ENCODE measurements at regions not wholly inside any gene's neighbourhood (a gene's known extent, or its start where the extent isn't known, plus 50 kb on each side); places are given as distances from the start of the nearest gene placed in this dataset.

DNA sequence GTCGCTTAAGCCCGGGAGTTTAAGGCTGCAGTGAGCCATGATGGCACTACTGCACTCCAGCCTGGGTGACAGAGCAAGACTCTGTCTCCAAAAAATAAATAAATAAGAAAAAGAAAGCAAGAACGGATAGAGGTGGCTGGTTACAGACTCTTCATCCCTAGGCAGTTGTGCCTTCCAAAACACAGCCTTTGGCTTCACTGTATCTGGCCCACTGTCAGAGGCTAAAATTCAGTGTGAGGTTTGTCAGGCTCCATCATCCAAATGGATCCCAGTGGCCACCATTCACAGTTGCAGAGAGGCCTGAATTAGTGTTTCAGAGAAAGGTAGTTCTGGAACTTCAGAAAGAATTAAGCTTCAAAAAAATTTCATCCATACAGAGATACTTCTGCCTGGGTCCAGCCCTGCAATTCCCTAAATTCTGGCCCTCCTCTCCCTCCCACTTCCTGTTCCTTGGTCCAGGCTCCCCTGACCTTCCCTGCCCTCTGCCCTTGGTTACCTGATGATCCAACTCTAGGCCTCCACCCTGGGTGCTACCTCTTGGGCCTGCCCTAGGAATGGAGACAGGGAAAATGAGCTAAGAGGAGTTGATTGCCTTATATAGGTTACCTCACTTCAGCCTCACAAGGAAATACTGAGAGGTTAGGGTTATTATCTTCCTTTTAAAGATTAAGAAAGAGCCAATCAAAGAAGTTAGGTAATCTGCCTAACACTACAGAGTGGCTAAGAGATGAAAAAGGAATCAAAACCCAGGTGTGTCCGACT is 97.2 kb upstream of the SLC44A1 start:
- H3K36me3 ChIP-seq: no peaks in the 10 kb centered on the region
- peaks cover 42 to 44% of the 10 kb centered on the region in 2 experiments for H3K4me1 ChIP-seq (ENCODE audit: control insufficient read depth in 1 of 2, insufficient read depth in 1 of 2, low read depth in 1 of 2, low read length in 1 of 2)
- no peak overlapping the region for H3K4me3 ChIP-seq (ENCODE audit: low read depth in 1 of 2, low read length in 1 of 2)
- H3K27ac ChIP-seq: no peak overlapping the region
- no peaks in the 10 kb centered on the region for H3K9me3 ChIP-seq
- H3K27me3 ChIP-seq: no peaks in the 10 kb centered on the region
- TF ChIP-seq, protein P1, sequence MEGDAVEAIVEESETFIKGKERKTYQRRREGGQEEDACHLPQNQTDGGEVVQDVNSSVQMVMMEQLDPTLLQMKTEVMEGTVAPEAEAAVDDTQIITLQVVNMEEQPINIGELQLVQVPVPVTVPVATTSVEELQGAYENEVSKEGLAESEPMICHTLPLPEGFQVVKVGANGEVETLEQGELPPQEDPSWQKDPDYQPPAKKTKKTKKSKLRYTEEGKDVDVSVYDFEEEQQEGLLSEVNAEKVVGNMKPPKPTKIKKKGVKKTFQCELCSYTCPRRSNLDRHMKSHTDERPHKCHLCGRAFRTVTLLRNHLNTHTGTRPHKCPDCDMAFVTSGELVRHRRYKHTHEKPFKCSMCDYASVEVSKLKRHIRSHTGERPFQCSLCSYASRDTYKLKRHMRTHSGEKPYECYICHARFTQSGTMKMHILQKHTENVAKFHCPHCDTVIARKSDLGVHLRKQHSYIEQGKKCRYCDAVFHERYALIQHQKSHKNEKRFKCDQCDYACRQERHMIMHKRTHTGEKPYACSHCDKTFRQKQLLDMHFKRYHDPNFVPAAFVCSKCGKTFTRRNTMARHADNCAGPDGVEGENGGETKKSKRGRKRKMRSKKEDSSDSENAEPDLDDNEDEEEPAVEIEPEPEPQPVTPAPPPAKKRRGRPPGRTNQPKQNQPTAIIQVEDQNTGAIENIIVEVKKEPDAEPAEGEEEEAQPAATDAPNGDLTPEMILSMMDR (IDR thresholded peaks at IDR 0.05): no peak

DNA sequence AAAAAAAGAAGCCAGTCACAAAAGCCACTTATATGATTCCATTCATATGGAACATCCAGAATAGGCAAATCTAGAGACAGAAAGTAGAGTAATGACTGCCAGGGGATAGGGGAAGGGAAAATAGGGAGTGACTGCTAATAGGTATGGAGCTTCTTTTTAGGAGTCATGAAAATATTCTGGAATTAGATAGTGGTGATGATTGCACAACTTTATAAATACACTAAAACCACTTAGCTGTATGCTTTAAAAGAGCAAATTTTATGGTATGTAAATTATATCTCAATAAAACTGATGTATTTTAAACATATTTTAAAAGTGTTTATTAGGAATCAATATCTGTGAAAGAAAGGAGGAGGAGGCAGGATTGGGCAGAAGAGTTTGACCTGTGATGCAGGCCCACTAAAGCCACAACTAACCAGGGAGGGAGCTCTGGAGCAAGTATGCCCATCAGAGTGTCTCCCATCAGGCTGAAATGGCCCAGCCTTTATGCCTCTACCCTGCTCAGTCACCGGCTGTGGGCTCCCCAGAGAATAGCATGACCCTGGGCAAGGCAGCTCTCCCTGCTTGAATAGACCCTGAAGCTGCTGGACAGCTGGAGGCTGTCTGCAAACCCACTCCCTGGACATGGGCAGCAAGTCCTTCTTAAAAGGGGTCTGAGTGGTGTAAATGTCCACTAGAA is 96.0 kb upstream of the SLC44A1 start:
- no peak overlapping the region for H3K4me3 ChIP-seq (ENCODE audit: low read depth in 1 of 2, low read length in 1 of 2)
- TF ChIP-seq, protein P1 (IDR thresholded peaks at IDR 0.05): no peak
- H3K36me3 ChIP-seq: no peaks in the 10 kb centered on the region
- no peak overlapping the region for H3K27ac ChIP-seq
- H3K9me3 ChIP-seq: no peaks in the 10 kb centered on the region
- peaks cover 30 to 32% of the 10 kb centered on the region in 2 experiments for H3K4me1 ChIP-seq (ENCODE audit: control insufficient read depth in 1 of 2, insufficient read depth in 1 of 2, low read depth in 1 of 2, low read length in 1 of 2)
- H3K27me3 ChIP-seq: no peaks in the 10 kb centered on the region

GRCh38 chr9:105150991-105151685 is 93.3 kb upstream of the SLC44A1 start:
- H3K27me3 ChIP-seq: no peaks in the 10 kb centered on the region
- H3K4me3 ChIP-seq (ENCODE audit: low read depth in 1 of 2, low read length in 1 of 2): no peak overlapping the region
- H3K4me1 ChIP-seq (ENCODE audit: control insufficient read depth in 1 of 2, insufficient read depth in 1 of 2, low read depth in 1 of 2, low read length in 1 of 2): peaks cover 36 to 38% of the 10 kb centered on the region in 2 experiments
- H3K9me3 ChIP-seq: no peaks in the 10 kb centered on the region
- no peaks in the 10 kb centered on the region for H3K36me3 ChIP-seq
- H3K27ac ChIP-seq: no peak overlapping the region
- TF ChIP-seq, protein P1 (IDR thresholded peaks at IDR 0.05): no peak

DNA sequence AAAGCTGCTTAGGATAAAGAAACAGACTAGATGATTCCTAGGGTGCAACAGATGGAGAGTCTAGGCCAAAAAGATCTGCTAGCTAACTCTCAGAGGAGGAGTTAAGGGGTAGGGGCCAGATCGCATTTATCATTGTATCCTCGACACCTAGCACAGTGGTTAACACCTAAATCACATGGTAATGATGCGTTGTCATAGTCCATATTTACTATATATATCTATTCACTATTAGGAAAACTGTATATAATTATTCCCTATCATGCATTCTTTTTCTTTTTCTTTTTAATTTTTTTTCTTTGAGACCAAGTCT is 92.8 kb upstream of the SLC44A1 start:
- Histone ChIP-seq H3K4me3 (ENCODE audit: low read depth in 1 of 2, low read length in 1 of 2) (no peak overlapping the region), H3K27ac (no peak overlapping the region)

GRCh38 chr9:105154723-105155191 is 89.7 kb upstream of the SLC44A1 start:
- Histone ChIP-seq H3K27me3 (no peaks in the 10 kb centered on the region), H3K36me3 (no peaks in the 10 kb centered on the region), H3K9me3 (no peaks in the 10 kb centered on the region), H3K4me3 (ENCODE audit: low read depth in 1 of 2, low read length in 1 of 2) (no peak overlapping the region), H3K4me1 (ENCODE audit: control insufficient read depth in 1 of 2, insufficient read depth in 1 of 2, low read depth in 1 of 2, low read length in 1 of 2) (peaks cover 28 to 29% of the 10 kb centered on the region in 2 experiments), H3K27ac (peak overlapping the region; percentile 65)
- TF ChIP-seq, protein P1 (IDR thresholded peaks at IDR 0.05): no peak

More for the DNA sequence above, 92.8 kb upstream of the SLC44A1 start:
- no peaks in the 10 kb centered on the region for H3K9me3 ChIP-seq
- no peaks in the 10 kb centered on the region for H3K36me3 ChIP-seq
- no peaks in the 10 kb centered on the region for H3K27me3 ChIP-seq
- TF ChIP-seq, protein P1 (IDR thresholded peaks at IDR 0.05): no peak
- H3K4me1 ChIP-seq (ENCODE audit: control insufficient read depth in 1 of 2, insufficient read depth in 1 of 2, low read depth in 1 of 2, low read length in 1 of 2): peaks cover 40 to 42% of the 10 kb centered on the region in 2 experiments
